ENCODE measurements at regions not wholly inside any gene's neighbourhood (a gene's known extent, or its start where the extent isn't known, plus 50 kb on each side); places are given as distances from the start of the nearest gene placed in this dataset.
A peak's percentile ranks its signal among the peaks of the same experiment; 100 is the strongest.

DNA sequence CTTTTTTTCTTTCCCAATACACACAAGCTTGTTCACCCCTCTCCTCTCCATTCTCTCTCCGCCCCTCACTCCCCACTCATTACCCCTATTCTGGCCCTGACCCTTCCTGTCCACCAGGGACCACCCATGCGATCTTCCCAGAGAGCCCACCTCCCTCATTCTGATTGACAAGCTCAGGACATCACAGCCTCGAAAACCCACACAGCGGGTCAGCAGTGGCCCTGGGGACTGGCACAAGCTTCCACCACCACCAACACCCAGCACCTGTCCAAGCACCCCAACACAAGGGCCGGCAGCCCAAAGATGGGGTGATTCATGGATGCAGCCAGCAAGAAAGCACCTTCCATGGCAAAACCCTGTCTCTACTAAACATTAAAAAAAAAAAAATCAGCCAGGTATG, 50.0 kb upstream of the USP6NL start:
- H3K4me1 Mint-ChIP-seq: peaks cover 4% of the 10 kb centered on the region
- no peaks in the 10 kb centered on the region for H3F3A ChIP-seq (ENCODE audit: low read depth)
- H3K9me3 Mint-ChIP-seq: peaks cover 5% of the 10 kb centered on the region
- H3K27ac Mint-ChIP-seq: no peak overlapping the region
- peak overlapping the region; percentile 92 for H2AFZ ChIP-seq (replicated peaks)
- H3K4me3 ChIP-seq: no peak overlapping the region
- no peak for DNase-seq (ENCODE audit: low spot score)
- no peak overlapping the region for H3K4me3 Mint-ChIP-seq
- H3K9me3 ChIP-seq (ENCODE audit: low read depth): no peaks in the 10 kb centered on the region
- H3K27ac ChIP-seq: no peak overlapping the region
- no peak overlapping the region for H3K4me2 ChIP-seq
- no peak overlapping the region for H3K9ac ChIP-seq
- no peaks in the 10 kb centered on the region for H3K36me3 Mint-ChIP-seq
- H3K36me3 ChIP-seq: no peaks in the 10 kb centered on the region
- H3K4me1 ChIP-seq: no peaks in the 10 kb centered on the region
- H3K27me3 Mint-ChIP-seq (ENCODE audit: insufficient read depth, low read depth): peaks cover 7% of the 10 kb centered on the region
- TF ChIP-seq, protein P1, sequence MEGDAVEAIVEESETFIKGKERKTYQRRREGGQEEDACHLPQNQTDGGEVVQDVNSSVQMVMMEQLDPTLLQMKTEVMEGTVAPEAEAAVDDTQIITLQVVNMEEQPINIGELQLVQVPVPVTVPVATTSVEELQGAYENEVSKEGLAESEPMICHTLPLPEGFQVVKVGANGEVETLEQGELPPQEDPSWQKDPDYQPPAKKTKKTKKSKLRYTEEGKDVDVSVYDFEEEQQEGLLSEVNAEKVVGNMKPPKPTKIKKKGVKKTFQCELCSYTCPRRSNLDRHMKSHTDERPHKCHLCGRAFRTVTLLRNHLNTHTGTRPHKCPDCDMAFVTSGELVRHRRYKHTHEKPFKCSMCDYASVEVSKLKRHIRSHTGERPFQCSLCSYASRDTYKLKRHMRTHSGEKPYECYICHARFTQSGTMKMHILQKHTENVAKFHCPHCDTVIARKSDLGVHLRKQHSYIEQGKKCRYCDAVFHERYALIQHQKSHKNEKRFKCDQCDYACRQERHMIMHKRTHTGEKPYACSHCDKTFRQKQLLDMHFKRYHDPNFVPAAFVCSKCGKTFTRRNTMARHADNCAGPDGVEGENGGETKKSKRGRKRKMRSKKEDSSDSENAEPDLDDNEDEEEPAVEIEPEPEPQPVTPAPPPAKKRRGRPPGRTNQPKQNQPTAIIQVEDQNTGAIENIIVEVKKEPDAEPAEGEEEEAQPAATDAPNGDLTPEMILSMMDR (IDR thresholded peaks at IDR 0.05): no peak
- TF ChIP-seq EZH2phosphoT487 (IDR thresholded peaks at IDR 0.05): no peak
- TF ChIP-seq EZH2 (IDR thresholded peaks at IDR 0.05): no peak
- H3K79me2 ChIP-seq (ENCODE audit: low read depth): no peaks in the 10 kb centered on the region
- H4K20me1 ChIP-seq (ENCODE audit: low read depth): no peaks in the 10 kb centered on the region
- no peaks in the 10 kb centered on the region for H3K27me3 ChIP-seq

Data from neural progenitor cell (in vitro differentiated cells).